ENCODE measurements at regions not wholly inside any gene's neighbourhood (a gene's known extent, or its start where the extent isn't known, plus 50 kb on each side); places are given as distances from the start of the nearest gene placed in this dataset.

GRCh38 chr16:86398201-86398600 is 112.1 kb upstream of the FOXF1 start:
- peak; percentile 65 for DNase-seq (ENCODE audit: low read depth)
- H3K4me3 ChIP-seq (ENCODE audit: low read depth, low read length), result no peak overlapping the region
- TF ChIP-seq, protein P1, sequence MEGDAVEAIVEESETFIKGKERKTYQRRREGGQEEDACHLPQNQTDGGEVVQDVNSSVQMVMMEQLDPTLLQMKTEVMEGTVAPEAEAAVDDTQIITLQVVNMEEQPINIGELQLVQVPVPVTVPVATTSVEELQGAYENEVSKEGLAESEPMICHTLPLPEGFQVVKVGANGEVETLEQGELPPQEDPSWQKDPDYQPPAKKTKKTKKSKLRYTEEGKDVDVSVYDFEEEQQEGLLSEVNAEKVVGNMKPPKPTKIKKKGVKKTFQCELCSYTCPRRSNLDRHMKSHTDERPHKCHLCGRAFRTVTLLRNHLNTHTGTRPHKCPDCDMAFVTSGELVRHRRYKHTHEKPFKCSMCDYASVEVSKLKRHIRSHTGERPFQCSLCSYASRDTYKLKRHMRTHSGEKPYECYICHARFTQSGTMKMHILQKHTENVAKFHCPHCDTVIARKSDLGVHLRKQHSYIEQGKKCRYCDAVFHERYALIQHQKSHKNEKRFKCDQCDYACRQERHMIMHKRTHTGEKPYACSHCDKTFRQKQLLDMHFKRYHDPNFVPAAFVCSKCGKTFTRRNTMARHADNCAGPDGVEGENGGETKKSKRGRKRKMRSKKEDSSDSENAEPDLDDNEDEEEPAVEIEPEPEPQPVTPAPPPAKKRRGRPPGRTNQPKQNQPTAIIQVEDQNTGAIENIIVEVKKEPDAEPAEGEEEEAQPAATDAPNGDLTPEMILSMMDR (IDR thresholded peaks at IDR 0.05; ENCODE audit: insufficient read depth, low read depth, low read length), result no peak

DNA sequence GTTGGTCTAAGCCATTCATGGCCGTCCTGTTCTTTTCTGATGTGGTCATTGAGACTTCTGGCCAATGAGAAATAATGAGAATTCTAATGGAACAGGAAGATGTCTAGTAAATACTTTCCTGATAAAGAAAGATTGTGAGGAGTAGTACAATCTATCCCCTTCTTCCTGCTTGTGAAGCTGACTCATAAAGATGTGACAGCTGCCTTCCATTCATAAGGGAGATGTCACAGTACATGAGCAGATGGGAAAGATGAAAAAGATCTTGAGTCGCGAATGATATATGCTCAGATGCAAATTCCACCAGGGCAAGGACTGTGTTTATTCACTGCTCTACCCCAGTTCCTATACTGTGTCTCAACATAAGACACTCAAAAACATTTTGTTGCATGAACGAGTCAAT is 111.7 kb upstream of the FOXF1 start:
- TF ChIP-seq, protein P1 (IDR thresholded peaks at IDR 0.05; ENCODE audit: insufficient read depth, low read depth, low read length), result no peak
- DNase-seq (ENCODE audit: low read depth), result peak; percentile 95
- no peak overlapping the region for H3K4me3 ChIP-seq (ENCODE audit: low read depth, low read length)

DNA sequence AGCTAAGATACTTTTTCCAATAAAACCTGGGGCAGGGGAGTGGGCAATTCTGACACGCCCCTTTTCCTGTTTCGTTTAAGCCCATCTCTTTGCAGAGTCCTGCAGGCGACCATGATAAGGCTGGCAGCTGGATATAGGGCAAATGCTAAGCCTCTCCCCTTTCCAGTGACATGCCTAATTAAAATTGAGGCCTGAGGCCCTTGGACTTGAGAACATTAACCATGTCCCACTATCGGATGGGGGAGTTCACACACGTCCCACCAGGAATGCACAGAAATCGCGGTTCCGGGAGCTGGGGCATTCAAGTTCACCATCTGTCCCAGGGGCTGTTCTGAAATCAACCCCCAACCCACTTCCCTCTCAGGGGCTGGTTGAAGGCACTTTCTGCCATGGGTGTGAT is 109.2 kb upstream of the FOXF1 start:
- TF ChIP-seq, protein P1 (IDR thresholded peaks at IDR 0.05; ENCODE audit: insufficient read depth, low read depth, low read length), result no peak
- no peak for DNase-seq (ENCODE audit: low read depth)
- H3K4me3 ChIP-seq (ENCODE audit: low read depth, low read length), result no peak overlapping the region

GRCh38 chr16:86403085-86403484 is 107.2 kb upstream of the FOXF1 start:
- no peak for DNase-seq (ENCODE audit: low read depth)
- no peak overlapping the region for H3K4me3 ChIP-seq (ENCODE audit: low read depth, low read length)

DNA sequence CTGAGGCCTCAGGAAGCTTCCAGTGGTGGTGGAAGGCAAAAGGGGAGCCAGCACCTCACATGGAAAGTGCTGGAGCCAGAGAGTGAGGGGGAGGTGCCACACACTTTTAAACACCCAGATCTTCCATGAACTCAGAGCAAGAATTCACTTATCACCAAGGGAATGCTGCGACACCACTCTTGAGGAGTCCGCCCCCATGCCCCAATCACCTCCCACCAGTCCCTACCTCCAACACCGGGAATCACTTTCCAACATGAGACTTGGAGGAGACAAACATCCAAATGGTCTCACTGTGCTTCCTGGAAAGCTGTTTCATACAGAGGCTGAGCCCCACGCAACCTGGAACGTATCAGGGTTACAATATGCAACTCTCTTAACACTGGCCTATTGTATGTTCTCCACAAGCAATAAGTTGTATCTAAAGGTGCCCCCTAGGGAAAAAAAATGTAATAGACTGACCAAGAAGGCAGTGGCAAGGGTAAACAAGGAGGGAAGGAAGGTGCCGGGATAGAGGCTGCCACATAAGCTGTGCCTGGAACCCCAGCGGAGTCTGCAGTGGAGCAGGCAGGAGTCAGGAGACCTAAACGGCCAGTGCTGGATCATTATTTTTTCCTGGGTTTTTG is 106.7 kb upstream of the FOXF1 start:
- TF ChIP-seq, protein P1 (IDR thresholded peaks at IDR 0.05; ENCODE audit: insufficient read depth, low read depth, low read length), result peak; percentile 22
- no peak overlapping the region for H3K4me3 ChIP-seq (ENCODE audit: low read depth, low read length)
- peak; percentile 33 for DNase-seq (ENCODE audit: low read depth)

More at GRCh38 chr16:86403085-86403484, 107.2 kb upstream of the FOXF1 start:
- TF ChIP-seq, protein P1 (IDR thresholded peaks at IDR 0.05; ENCODE audit: insufficient read depth, low read depth, low read length), result no peak

DNA sequence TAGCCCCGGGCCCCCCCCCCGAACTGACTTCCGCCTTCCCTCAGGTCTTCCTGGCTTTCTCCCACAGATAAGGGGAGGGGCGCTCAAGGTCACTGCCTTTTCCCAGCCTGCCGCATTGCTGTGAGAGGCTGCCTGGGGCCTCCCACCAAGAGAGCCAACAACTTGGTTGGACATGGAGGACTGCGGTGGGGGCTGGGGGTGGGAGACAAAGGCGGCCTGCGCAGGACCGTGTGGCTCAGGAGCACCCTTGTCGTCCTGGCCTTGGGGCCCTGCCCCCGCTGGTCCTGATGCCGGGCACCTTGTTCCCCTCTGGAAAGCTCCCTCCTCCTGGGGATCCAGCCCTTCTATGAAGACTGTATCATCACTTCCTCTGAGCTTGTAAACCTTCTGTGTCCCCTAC is 105.6 kb upstream of the FOXF1 start:
- TF ChIP-seq, protein P1 (IDR thresholded peaks at IDR 0.05; ENCODE audit: insufficient read depth, low read depth, low read length), result no peak
- no peak for DNase-seq (ENCODE audit: low read depth)
- H3K4me3 ChIP-seq (ENCODE audit: low read depth, low read length), result no peak overlapping the region

DNA sequence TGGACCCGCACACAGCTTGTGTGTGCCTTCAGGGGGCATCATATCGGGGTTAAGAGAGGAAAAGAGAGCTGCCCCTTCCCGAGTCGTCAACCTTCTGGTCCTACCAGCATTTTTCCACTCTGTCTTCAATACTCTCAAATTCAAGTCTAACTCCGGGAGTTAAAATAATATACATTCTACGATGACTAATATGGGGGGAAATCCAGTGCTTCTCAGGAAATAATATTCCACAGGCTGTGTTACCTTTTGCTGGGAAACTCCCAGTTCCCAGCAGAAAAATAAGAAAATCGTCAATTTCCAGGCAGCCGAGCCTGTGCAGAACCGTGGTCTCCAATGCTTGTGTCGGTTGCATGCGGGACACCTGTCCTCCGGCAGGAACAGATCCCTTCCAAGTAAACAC is 105.0 kb upstream of the FOXF1 start:
- H3K4me3 ChIP-seq (ENCODE audit: low read depth, low read length), result no peak overlapping the region
- DNase-seq (ENCODE audit: low read depth), result no peak
- TF ChIP-seq, protein P1 (IDR thresholded peaks at IDR 0.05; ENCODE audit: insufficient read depth, low read depth, low read length), result no peak

All from fibroblast of villous mesenchyme (primary cell).